Hepatocyte (in vitro differentiated cells): ENCODE measurements at regions not wholly inside any gene's neighbourhood (a gene's known extent, or its start where the extent isn't known, plus 50 kb on each side); places are given as distances from the start of the nearest gene placed in this dataset.
A peak's percentile ranks its signal among the peaks of the same experiment; 100 is the strongest.

Experiments used
- DNase-seq: peaks from one replicate; pipeline ENCODE4 v3.0.0-alpha.2; 2016; ENCODE audit warnings: low spot score
- H2AFZ ChIP-seq: fragments of 200-600 bp; sonication (generic); 2 replicates; pipeline ENCODE4 v1.6.0; 2016; ENCODE audit warnings: antibody characterized with exemption, mild to moderate bottlenecking
- H3K27ac ChIP-seq: fragments of 200-600 bp; sonication (generic); 2 replicates; pipeline ENCODE4 v1.5.1; 2016; ENCODE audit warnings: mild to moderate bottlenecking
- H3K27me3 ChIP-seq: fragments of 200-600 bp; sonication (generic); 2 replicates; pipeline ENCODE4 v1.6.1; 2016
- H3K36me3 ChIP-seq: fragments of 200-600 bp; sonication (generic); replicated peaks from 2 replicates; pipeline ENCODE4 v1.5.1; 2016; ENCODE audit warnings: low read depth; ENCODE audit not compliant: insufficient read depth
- H3K4me1 ChIP-seq: fragments of 200-600 bp; sonication (generic); 2 replicates; pipeline ENCODE4 v1.5.1; 2016; ENCODE audit warnings: mild to moderate bottlenecking, moderate library complexity; ENCODE audit not compliant: insufficient read depth
- H3K4me2 ChIP-seq: fragments of 200-600 bp; sonication (generic); 2 replicates; pipeline ENCODE4 v1.6.0; 2016
- H3K4me3 ChIP-seq: fragments of 200-600 bp; sonication (generic); 2 replicates; pipeline ENCODE4 v1.5.1; 2016; ENCODE audit warnings: mild to moderate bottlenecking
- H3K79me2 ChIP-seq: fragments of 200-600 bp; sonication (generic); 2 replicates; pipeline ENCODE4 v1.6.0; 2017; ENCODE audit warnings: mild to moderate bottlenecking
- H3K9me2 ChIP-seq: fragments of 200-600 bp; sonication (generic); replicated peaks from 2 replicates; pipeline ENCODE4 v1.6.0; 2017; ENCODE audit warnings: mild to moderate bottlenecking; ENCODE audit not compliant: insufficient read depth
- H3K9me3 ChIP-seq: fragments of 200-600 bp; sonication (generic); 2 replicates; pipeline ENCODE4 v1.5.1; 2016; ENCODE audit warnings: low read depth, mild to moderate bottlenecking
- H4K20me1 ChIP-seq: fragments of 200-600 bp; sonication (generic); 2 replicates; pipeline ENCODE4 v1.6.0; 2016; ENCODE audit warnings: mild to moderate bottlenecking; ENCODE audit not compliant: insufficient read depth, poor library complexity, severe bottlenecking
- EZH2 ChIP-seq: fragments of 200-600 bp; sonication (generic); IDR thresholded peaks from 2 replicates; pipeline ENCODE4 v1.6.1; 2016; ENCODE audit warnings: antibody characterized with exemption, mild to moderate bottlenecking, borderline replicate concordance
- EZH2phosphoT487 ChIP-seq: fragments of 200-600 bp; sonication (generic); IDR thresholded peaks from one replicate; pipeline ENCODE4 v1.6.1; 2018; ENCODE audit warnings: antibody characterized with exemption, mild to moderate bottlenecking, low read depth, moderate library complexity; ENCODE audit not compliant: unreplicated experiment, severe bottlenecking
- WGBS: methylation state at CpG from one replicate; pipeline ENCODE4 v1.1.6; 2016; ENCODE audit warnings: low lambda C conversion rate; ENCODE audit errors: missing lambda C conversion rate; 5-methylcytosine and 5-hydroxymethylcytosine counted together
- TF ChIP-seq, protein P1 (sequence below): fragments of 200-600 bp; sonication (generic); IDR thresholded peaks from 2 replicates; pipeline ENCODE4 v1.5.1; 2016; ENCODE audit warnings: antibody characterized with exemption, mild to moderate bottlenecking; ENCODE audit not compliant: poor library complexity

GRCh38 chr9:121550041-121550440 is 50.4 kb upstream of the GGTA1 start:
- Histone ChIP-seq H3K27ac (no peak overlapping the region), H3K27me3 (no peaks in the 10 kb centered on the region), H2AFZ (no peak overlapping the region), H3K9me2 (no peaks in the 10 kb centered on the region), H3K4me3 (no peak overlapping the region), H3K4me1 (peaks cover 8% of the 10 kb centered on the region), H3K36me3 (no peaks in the 10 kb centered on the region), H3K4me2 (peak overlapping the region; percentile 94), H3K79me2 (no peaks in the 10 kb centered on the region), H4K20me1 (no peaks in the 10 kb centered on the region), H3K9me3 (no peaks in the 10 kb centered on the region)
- 93% methylated on average over 6 of the region's 6 CpGs for WGBS
- TF ChIP-seq, protein P1, sequence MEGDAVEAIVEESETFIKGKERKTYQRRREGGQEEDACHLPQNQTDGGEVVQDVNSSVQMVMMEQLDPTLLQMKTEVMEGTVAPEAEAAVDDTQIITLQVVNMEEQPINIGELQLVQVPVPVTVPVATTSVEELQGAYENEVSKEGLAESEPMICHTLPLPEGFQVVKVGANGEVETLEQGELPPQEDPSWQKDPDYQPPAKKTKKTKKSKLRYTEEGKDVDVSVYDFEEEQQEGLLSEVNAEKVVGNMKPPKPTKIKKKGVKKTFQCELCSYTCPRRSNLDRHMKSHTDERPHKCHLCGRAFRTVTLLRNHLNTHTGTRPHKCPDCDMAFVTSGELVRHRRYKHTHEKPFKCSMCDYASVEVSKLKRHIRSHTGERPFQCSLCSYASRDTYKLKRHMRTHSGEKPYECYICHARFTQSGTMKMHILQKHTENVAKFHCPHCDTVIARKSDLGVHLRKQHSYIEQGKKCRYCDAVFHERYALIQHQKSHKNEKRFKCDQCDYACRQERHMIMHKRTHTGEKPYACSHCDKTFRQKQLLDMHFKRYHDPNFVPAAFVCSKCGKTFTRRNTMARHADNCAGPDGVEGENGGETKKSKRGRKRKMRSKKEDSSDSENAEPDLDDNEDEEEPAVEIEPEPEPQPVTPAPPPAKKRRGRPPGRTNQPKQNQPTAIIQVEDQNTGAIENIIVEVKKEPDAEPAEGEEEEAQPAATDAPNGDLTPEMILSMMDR: no peak
- TF ChIP-seq EZH2phosphoT487 (no peak), EZH2 (no peak)
- no peak for DNase-seq

GRCh38 chr9:121550569-121551512 is 51.2 kb upstream of the GGTA1 start:
- H3K4me1 ChIP-seq: peaks cover 8% of the 10 kb centered on the region
- peak; percentile 89 for DNase-seq
- no peak overlapping the region for H3K4me3 ChIP-seq
- no peak overlapping the region for H3K27ac ChIP-seq
- no peaks in the 10 kb centered on the region for H3K9me2 ChIP-seq
- TF ChIP-seq, protein P1: peak; percentile 97
- no peak for TF ChIP-seq EZH2phosphoT487
- no peaks in the 10 kb centered on the region for H3K79me2 ChIP-seq
- 23% methylated on average over 31 of the region's 40 CpGs for WGBS
- H3K36me3 ChIP-seq: no peaks in the 10 kb centered on the region
- H3K4me2 ChIP-seq: peak overlapping the region; percentile 94
- H4K20me1 ChIP-seq: no peaks in the 10 kb centered on the region
- peak overlapping the region; percentile 53 for H2AFZ ChIP-seq
- H3K27me3 ChIP-seq: no peaks in the 10 kb centered on the region
- H3K9me3 ChIP-seq: no peaks in the 10 kb centered on the region

- Histone ChIP-seq H2AFZ (no peak overlapping the region), H3K4me1 (peaks cover 8% of the 10 kb centered on the region), H3K4me2 (no peak overlapping the region), H3K9me2 (no peaks in the 10 kb centered on the region), H3K27ac (no peak overlapping the region), H3K9me3 (no peaks in the 10 kb centered on the region), H3K36me3 (no peaks in the 10 kb centered on the region), H3K4me3 (no peak overlapping the region), H3K27me3 (no peaks in the 10 kb centered on the region), H4K20me1 (no peaks in the 10 kb centered on the region), H3K79me2 (no peaks in the 10 kb centered on the region)
- 84% methylated on average over 9 of the region's 9 CpGs for WGBS
- TF ChIP-seq, protein P1: no peak
- no peak for TF ChIP-seq EZH2phosphoT487
- no peak for TF ChIP-seq EZH2
- DNase-seq: no peak
These were observed 52.5 kb upstream of the GGTA1 start for GRCh38 chr9:121551985-121552753.
